Liver (tissue), 8 donors: ENCODE measurements at regions not wholly inside any gene's neighbourhood (a gene's known extent, or its start where the extent isn't known, plus 50 kb on each side); places are given as distances from the start of the nearest gene placed in this dataset.

Experiments
- DNase-seq: peaks from one replicate; pipeline ENCODE4 v3.0.0-alpha.2; 2017; ENCODE audit warnings: low spot score
- H3K27ac ChIP-seq, 2 donors: one replicate each; pipeline ENCODE4 v1.7.0; 2013; ENCODE audit warnings: inconsistent platforms in 2 of 2, low read length in 2 of 2, control low read depth in 1 of 2, low read depth in 1 of 2, mild to moderate bottlenecking in 1 of 2
- H3K27me3 ChIP-seq, 4 donors: one replicate each; pipeline versions ENCODE4 v1.6.1 to v1.7.0; 2013; ENCODE audit warnings: low read length in 3 of 4, inconsistent platforms in 1 of 4, mild to moderate bottlenecking in 1 of 4, moderate library complexity in 1 of 4; ENCODE audit not compliant: control insufficient read depth in 4 of 4, insufficient read depth in 4 of 4
- H3K36me3 ChIP-seq, 4 donors: one replicate each; pipeline versions ENCODE4 v1.6.1 to v1.7.0; 2013; ENCODE audit warnings: low read length in 3 of 4, mild to moderate bottlenecking in 3 of 4, low read depth in 1 of 4, moderate library complexity in 1 of 4; ENCODE audit not compliant: control insufficient read depth in 4 of 4, insufficient read depth in 3 of 4
- H3K4me1 ChIP-seq, 4 donors: one replicate each; pipeline versions ENCODE4 v1.6.1 to v1.7.0; 2013; ENCODE audit warnings: low read length in 3 of 4, mild to moderate bottlenecking in 3 of 4, moderate library complexity in 1 of 4; ENCODE audit not compliant: control insufficient read depth in 4 of 4, insufficient read depth in 4 of 4
- H3K4me3 ChIP-seq, 3 donors: one replicate each; pipeline versions ENCODE4 v1.6.1 to v1.7.0; 2013; ENCODE audit warnings: low read length in 3 of 3, control low read depth in 1 of 3, low read depth in 1 of 3, mild to moderate bottlenecking in 1 of 3
- H3K9ac ChIP-seq, 2 donors: one replicate each; pipeline ENCODE4 v1.7.0; 2013; ENCODE audit warnings: low read length in 2 of 2, mild to moderate bottlenecking in 2 of 2, moderate library complexity in 2 of 2, control low read depth in 1 of 2, low read depth in 1 of 2
- H3K9me3 ChIP-seq, 4 donors: one replicate each; pipeline versions ENCODE4 v1.6.1 to v1.7.0; 2013; ENCODE audit warnings: low read length in 3 of 4; ENCODE audit not compliant: control insufficient read depth in 4 of 4
- EGR1 ChIP-seq, 2 donors: IDR thresholded peaks; 2 replicates each; pipeline ENCODE4 v1.6.1; 2016 to 2018; ENCODE audit warnings: antibody characterized with exemption in 2 of 2, low read depth in 2 of 2
- FOXA1 ChIP-seq: IDR thresholded peaks from 2 replicates; pipeline ENCODE4 v1.6.1; 2016; ENCODE audit warnings: antibody characterized with exemption
- FOXA2 ChIP-seq: IDR thresholded peaks from 2 replicates; pipeline ENCODE4 v1.6.1; 2016; ENCODE audit warnings: antibody characterized with exemption
- GABPA ChIP-seq, 2 donors: IDR thresholded peaks in 1 of 2; conservative IDR thresholded peaks in 1 of 2; 2 replicates each; pipeline ENCODE4 v1.6.1; 2016; ENCODE audit warnings: antibody characterized with exemption in 2 of 2, mild to moderate bottlenecking in 1 of 2, moderate library complexity in 1 of 2
- HNF4A ChIP-seq, 2 donors: conservative IDR thresholded peaks; 2 replicates each; pipeline ENCODE4 v1.6.1; 2016; ENCODE audit warnings: antibody characterized with exemption in 2 of 2, mild to moderate bottlenecking in 2 of 2
- HNF4G ChIP-seq: IDR thresholded peaks from 2 replicates; pipeline ENCODE4 v1.6.1; 2016; ENCODE audit warnings: antibody characterized with exemption
- NR2F2 ChIP-seq: IDR thresholded peaks from 2 replicates; pipeline ENCODE4 v1.6.1; 2016; ENCODE audit warnings: antibody characterized with exemption
- RAD21 ChIP-seq, 2 donors: IDR thresholded peaks; 2 replicates each; pipeline ENCODE4 v1.6.1; 2016; ENCODE audit warnings: antibody characterized with exemption in 2 of 2, mild to moderate bottlenecking in 2 of 2
- RXRA ChIP-seq, 2 donors: IDR thresholded peaks; 2 replicates each; pipeline ENCODE4 v1.6.1; 2017 to 2018; ENCODE audit warnings: antibody characterized with exemption in 2 of 2, mild to moderate bottlenecking in 1 of 2
- SP1 ChIP-seq: IDR thresholded peaks from 2 replicates; pipeline ENCODE4 v1.6.1; 2018; ENCODE audit warnings: antibody characterized with exemption, mild to moderate bottlenecking
- TAF1 ChIP-seq: conservative IDR thresholded peaks from 2 replicates; pipeline ENCODE4 v1.6.1; 2016; ENCODE audit warnings: antibody characterized with exemption, mild to moderate bottlenecking
- YY1 ChIP-seq: IDR thresholded peaks from 2 replicates; pipeline ENCODE4 v1.6.1; 2016; ENCODE audit warnings: antibody characterized with exemption, mild to moderate bottlenecking
- WGBS: extraction: QIAGEN DNeasy Blood & Tissue Kit; methylation state at CpG from one replicate; pipeline ENCODE4 v1.1.7; 2013; 5-methylcytosine and 5-hydroxymethylcytosine counted together
- TF ChIP-seq, protein P1 (sequence below): IDR thresholded peaks from 2 replicates; pipeline ENCODE4 v1.6.1; 2016; ENCODE audit warnings: antibody characterized with exemption
- TF ChIP-seq, protein P2 (sequence below): IDR thresholded peaks from 2 replicates; pipeline ENCODE4 v1.6.1; 2016; ENCODE audit warnings: antibody characterized with exemption, mild to moderate bottlenecking
- TF ChIP-seq, protein P3 (sequence below): IDR thresholded peaks from 2 replicates; pipeline ENCODE4 v1.6.1; 2016; ENCODE audit warnings: antibody characterized with exemption
- TF ChIP-seq, protein P4 (sequence below): IDR thresholded peaks from 2 replicates; pipeline ENCODE4 v1.6.1; 2016; ENCODE audit warnings: antibody characterized with exemption
- TF ChIP-seq, protein P5 (sequence below): fragments of 150-350 bp; IDR thresholded peaks from 2 replicates; pipeline ENCODE4 v1.5.1; 2017; ENCODE audit warnings: improper control_type of control experiment, low read depth, low read length; ENCODE audit not compliant: missing input control
- donor health status: healthy.
- donor health status: healthy.
- donor health status: healthy.
- donor health status: healthy.
- donor health status: healthy.

DNA sequence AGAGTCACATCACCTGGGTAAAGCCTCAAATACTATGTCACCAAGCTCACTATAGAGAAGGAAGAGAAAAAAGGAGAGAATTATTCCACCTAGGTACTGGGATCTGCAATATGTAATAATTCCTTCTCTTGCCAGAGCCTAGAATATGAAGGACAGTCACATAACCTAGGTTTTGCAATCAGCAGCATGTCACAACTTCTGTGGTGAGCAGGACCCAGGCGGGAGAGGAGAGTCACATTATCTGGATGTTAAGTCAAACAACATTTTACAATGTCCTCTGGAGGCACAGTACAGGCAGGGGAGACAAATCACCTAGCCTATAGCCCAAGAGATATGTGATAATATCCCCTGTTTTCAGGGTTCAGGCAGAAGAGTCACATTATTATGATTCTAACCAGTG, 951.2 kb upstream of the TSPY4 start:
- no peak overlapping the region for H3K27ac ChIP-seq
- H3K9me3 ChIP-seq = no peaks in the 10 kb centered on the region
- H3K4me1 ChIP-seq = no peaks in the 10 kb centered on the region
- WGBS = 63% methylated on average over 1 of the region's 1 CpG
- no peak overlapping the region for H3K4me3 ChIP-seq
- TF ChIP-seq YY1 (no peak), RXRA (IDR thresholded peaks at IDR 0.05) (no peak), TAF1 (no peak), SP1 (no peak), GABPA (IDR thresholded peaks at IDR 0.05 in 1 of 2, conservative IDR thresholded peaks at IDR 0.05 in 1 of 2) (no peak), HNF4G (no peak), FOXA1 (no peak), HNF4A (conservative IDR thresholded peaks at IDR 0.05) (no peak), RAD21 (IDR thresholded peaks at IDR 0.05) (no peak)
- TF ChIP-seq, protein P1, sequence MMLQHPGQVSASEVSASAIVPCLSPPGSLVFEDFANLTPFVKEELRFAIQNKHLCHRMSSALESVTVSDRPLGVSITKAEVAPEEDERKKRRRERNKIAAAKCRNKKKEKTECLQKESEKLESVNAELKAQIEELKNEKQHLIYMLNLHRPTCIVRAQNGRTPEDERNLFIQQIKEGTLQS = no peak
- TF ChIP-seq, protein P2, sequence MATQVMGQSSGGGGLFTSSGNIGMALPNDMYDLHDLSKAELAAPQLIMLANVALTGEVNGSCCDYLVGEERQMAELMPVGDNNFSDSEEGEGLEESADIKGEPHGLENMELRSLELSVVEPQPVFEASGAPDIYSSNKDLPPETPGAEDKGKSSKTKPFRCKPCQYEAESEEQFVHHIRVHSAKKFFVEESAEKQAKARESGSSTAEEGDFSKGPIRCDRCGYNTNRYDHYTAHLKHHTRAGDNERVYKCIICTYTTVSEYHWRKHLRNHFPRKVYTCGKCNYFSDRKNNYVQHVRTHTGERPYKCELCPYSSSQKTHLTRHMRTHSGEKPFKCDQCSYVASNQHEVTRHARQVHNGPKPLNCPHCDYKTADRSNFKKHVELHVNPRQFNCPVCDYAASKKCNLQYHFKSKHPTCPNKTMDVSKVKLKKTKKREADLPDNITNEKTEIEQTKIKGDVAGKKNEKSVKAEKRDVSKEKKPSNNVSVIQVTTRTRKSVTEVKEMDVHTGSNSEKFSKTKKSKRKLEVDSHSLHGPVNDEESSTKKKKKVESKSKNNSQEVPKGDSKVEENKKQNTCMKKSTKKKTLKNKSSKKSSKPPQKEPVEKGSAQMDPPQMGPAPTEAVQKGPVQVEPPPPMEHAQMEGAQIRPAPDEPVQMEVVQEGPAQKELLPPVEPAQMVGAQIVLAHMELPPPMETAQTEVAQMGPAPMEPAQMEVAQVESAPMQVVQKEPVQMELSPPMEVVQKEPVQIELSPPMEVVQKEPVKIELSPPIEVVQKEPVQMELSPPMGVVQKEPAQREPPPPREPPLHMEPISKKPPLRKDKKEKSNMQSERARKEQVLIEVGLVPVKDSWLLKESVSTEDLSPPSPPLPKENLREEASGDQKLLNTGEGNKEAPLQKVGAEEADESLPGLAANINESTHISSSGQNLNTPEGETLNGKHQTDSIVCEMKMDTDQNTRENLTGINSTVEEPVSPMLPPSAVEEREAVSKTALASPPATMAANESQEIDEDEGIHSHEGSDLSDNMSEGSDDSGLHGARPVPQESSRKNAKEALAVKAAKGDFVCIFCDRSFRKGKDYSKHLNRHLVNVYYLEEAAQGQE = no peak
- TF ChIP-seq, protein P3, sequence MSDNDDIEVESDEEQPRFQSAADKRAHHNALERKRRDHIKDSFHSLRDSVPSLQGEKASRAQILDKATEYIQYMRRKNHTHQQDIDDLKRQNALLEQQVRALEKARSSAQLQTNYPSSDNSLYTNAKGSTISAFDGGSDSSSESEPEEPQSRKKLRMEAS = no peak
- H3K9ac ChIP-seq = no peak overlapping the region
- H3K36me3 ChIP-seq = no peaks in the 10 kb centered on the region
- no peaks in the 10 kb centered on the region for H3K27me3 ChIP-seq
- no peak for DNase-seq

DNA sequence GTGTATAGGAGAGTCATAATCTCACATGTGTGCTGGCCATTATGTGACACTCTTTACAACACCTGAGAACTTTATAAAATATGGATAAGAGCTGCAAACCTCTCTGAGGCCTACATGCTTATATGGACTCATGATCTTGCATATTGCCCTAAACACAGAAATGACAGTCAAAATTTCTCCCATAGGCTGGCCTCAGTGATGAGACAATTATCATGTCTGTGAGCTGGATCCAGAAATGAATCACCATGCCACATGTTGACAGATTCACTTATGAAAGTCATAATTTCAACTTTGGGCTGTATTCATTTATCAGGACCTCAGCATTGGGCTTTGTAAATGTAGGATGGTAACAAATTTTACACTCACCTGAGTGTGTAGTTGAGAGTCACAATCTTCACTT, 948.8 kb upstream of the TSPY4 start:
- TF ChIP-seq HNF4G (no peak), TAF1 (no peak), EGR1 (IDR thresholded peaks at IDR 0.05; ENCODE audit: low read depth in 2 of 2) (no peak), SP1 (no peak), RAD21 (IDR thresholded peaks at IDR 0.05) (no peak), HNF4A (conservative IDR thresholded peaks at IDR 0.05) (no peak), FOXA1 (no peak), YY1 (no peak), GABPA (IDR thresholded peaks at IDR 0.05 in 1 of 2, conservative IDR thresholded peaks at IDR 0.05 in 1 of 2) (no peak), NR2F2 (no peak), FOXA2 (no peak)
- TF ChIP-seq, protein P3 = no peak
- TF ChIP-seq, protein P4, sequence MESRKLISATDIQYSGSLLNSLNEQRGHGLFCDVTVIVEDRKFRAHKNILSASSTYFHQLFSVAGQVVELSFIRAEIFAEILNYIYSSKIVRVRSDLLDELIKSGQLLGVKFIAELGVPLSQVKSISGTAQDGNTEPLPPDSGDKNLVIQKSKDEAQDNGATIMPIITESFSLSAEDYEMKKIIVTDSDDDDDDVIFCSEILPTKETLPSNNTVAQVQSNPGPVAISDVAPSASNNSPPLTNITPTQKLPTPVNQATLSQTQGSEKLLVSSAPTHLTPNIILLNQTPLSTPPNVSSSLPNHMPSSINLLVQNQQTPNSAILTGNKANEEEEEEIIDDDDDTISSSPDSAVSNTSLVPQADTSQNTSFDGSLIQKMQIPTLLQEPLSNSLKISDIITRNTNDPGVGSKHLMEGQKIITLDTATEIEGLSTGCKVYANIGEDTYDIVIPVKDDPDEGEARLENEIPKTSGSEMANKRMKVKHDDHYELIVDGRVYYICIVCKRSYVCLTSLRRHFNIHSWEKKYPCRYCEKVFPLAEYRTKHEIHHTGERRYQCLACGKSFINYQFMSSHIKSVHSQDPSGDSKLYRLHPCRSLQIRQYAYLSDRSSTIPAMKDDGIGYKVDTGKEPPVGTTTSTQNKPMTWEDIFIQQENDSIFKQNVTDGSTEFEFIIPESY = no peak
- TF ChIP-seq, protein P2 = no peak
- TF ChIP-seq, protein P5, sequence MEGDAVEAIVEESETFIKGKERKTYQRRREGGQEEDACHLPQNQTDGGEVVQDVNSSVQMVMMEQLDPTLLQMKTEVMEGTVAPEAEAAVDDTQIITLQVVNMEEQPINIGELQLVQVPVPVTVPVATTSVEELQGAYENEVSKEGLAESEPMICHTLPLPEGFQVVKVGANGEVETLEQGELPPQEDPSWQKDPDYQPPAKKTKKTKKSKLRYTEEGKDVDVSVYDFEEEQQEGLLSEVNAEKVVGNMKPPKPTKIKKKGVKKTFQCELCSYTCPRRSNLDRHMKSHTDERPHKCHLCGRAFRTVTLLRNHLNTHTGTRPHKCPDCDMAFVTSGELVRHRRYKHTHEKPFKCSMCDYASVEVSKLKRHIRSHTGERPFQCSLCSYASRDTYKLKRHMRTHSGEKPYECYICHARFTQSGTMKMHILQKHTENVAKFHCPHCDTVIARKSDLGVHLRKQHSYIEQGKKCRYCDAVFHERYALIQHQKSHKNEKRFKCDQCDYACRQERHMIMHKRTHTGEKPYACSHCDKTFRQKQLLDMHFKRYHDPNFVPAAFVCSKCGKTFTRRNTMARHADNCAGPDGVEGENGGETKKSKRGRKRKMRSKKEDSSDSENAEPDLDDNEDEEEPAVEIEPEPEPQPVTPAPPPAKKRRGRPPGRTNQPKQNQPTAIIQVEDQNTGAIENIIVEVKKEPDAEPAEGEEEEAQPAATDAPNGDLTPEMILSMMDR = no peak
- TF ChIP-seq, protein P1 = no peak

More for the DNA sequence above, 948.8 kb upstream of the TSPY4 start:
- Histone ChIP-seq H3K9me3 (no peaks in the 10 kb centered on the region), H3K36me3 (no peaks in the 10 kb centered on the region), H3K27ac (no peak overlapping the region), H3K4me3 (no peak overlapping the region), H3K9ac (no peak overlapping the region), H3K4me1 (no peaks in the 10 kb centered on the region), H3K27me3 (no peaks in the 10 kb centered on the region)
- no peak for DNase-seq
